GM19395 (cell line): ENCODE measurements at regions not wholly inside any gene's neighbourhood (a gene's known extent, or its start where the extent isn't known, plus 50 kb on each side); places are given as distances from the start of the nearest gene placed in this dataset.
"Not testable (repeated sequence)": the region's sequence is repeated elsewhere in the genome, so short reads cannot be mapped to it uniquely, and the experiment has no call there.

ENCODE experiments used
- ATAC-seq: cut with Tn5 transposase; IDR thresholded peaks from one replicate; pipeline ENCODE4 v1.9.1; 2021; ENCODE audit warnings: mild to moderate bottlenecking, moderate library complexity; ENCODE audit not compliant: unreplicated experiment

GRCh38 chr3:73820896-73821295 is 196.2 kb upstream of the PDZRN3 start:
- not testable (repeated sequence) for ATAC-seq

- ATAC-seq, result no peak
Measured at GRCh38 chr3:73820431-73820830, 195.7 kb upstream of the PDZRN3 start.

GRCh38 chr3:73815966-73816365 is 191.2 kb upstream of the PDZRN3 start:
- no peak for ATAC-seq

DNA sequence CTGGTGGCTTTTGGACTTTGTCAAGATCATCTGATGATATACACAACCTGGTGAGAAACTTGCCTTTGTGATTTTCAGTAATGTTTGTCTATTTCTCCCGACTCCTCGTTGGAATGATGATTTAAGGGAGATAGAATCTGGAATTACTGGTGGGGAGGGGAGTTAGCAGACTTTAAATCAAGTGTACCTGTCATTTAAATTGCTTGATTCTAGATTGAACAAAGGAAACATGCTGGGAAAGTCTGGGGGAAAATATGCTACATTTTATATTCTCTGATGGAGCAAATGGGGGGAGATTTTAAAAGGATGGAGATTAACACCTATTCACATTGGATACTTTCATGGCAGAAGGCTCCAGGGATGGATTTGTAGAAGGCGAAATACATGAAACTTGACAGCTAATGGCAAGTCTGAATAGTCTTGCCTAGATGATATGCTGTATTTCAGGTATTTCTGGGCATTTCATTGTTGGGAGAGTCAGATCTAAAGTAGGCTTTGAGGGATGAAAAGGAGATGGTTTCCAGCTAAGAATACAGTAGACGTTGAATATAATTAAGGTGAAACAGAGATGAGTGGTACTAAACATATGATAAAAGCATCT is 189.1 kb upstream of the PDZRN3 start:
- no peak for ATAC-seq

GRCh38 chr3:73813291-73813690 is 188.6 kb upstream of the PDZRN3 start:
- no peak for ATAC-seq

DNA sequence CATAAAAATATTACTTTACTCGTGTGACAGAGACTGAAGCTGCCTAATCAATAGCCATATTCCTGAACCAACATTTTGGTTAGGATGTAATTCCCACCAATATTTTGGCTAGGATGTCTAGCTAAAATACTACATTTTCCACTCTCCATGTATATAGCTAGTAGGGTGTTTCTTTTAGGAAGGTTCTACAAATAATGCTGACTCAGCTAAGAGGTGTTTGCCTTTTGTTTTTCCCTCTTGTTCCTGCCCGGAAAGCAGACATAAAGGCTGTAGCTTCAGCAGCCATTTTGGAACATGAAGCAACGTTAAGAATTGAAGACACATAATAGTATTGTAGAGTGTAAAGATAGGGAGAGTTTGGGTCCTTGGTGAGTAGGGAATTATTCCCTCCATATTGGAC is 187.3 kb upstream of the PDZRN3 start:
- no peak for ATAC-seq

- no peak for ATAC-seq
Measured at GRCh38 chr3:73808862-73809509, 184.2 kb upstream of the PDZRN3 start.

DNA sequence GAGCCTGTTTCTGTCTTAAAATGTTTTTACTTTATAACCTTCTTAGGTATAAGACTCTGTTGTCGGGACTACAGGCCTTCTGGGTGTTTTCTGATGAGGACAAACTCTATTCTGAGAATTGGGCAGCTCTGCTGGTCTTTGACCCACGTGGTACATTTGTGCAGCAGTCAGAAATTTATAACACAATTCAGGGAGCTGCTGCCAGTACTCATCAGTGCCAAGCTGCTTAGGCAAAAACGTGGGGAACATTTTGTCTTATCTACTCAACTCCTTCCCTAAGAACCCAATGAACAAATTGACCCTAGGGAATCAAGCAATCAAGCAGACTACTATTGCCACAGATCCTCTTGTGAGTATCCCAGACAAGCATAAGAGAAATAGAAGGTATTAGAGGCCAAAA is 180.7 kb upstream of the PDZRN3 start:
- no peak for ATAC-seq

DNA sequence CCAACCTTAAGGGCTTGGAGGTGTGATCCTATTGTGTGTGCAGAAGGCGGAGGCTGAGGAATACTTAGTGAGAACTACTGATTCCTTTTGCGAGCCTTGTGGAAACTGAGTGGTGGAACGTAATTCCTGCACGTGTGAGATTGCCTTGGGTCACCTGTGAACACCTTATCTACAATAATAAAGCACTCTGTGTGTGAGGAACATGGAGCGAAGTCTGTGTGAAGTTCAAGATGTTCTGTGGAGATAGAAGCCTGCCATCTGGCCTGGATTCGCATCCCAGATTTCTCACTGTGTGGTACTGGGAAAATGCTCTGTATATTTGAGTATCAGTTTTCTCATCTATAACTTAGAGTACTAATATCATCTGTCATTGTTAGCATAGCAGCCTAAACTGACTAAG is 179.5 kb upstream of the PDZRN3 start:
- ATAC-seq, result no peak

DNA sequence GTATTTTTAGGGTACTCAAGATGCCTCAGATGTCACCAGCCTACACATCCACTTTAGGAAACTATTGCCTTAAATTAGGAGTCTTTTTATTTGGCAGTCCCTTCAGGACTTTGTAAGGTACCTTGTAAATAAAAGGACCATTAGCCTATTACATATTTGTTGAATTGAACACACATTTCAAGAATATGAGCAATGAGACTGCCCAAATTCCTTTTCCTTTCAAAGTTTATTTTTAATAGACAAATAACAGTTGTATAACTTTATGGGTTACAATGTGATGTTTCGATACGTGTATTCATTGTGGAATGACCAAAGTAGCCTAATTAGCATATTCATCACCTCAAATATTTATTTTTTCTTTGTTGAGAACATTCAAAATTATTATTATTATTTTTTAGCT is 176.7 kb upstream of the PDZRN3 start:
- ATAC-seq, result no peak

- no peak for ATAC-seq
Measured at GRCh38 chr3:73797311-73797710, 172.6 kb upstream of the PDZRN3 start.

DNA sequence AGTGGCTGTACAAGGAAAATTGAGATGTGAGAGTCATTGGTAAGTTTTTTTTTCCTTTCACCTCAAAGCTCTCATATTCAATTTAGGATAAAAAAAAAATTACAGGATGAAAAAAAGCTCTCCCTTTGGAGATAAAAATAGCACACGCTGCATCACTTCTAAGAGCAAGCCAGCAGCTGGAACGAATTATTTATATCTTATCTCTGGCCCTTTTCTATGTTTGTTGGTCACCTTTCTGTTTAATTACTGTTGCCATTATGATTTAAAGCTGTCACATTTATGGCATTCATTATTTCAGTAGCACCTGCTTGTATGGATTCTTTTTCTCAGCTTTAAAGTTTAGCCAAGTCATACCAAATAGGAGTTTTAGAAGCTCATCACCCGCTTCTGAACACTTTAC is 171.6 kb upstream of the PDZRN3 start:
- ATAC-seq, result no peak

DNA sequence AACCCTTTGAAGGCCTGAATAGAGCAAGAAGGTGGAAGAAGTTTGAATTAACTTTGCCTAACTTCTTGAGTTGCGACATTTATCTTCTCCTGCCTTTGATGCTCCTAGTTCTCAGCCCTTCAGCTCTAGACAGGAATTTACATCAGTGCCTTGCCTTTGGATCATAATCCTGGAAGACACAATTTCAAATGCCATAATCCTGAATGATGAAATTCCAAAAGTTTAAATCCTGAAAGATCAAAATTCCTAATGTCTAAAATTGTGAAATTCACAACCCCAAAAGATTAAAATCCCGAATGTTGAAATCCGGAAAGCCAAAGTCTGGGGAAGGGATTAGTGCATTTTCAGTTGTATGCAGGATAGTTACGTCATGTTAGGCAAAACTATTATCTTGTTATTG is 166.6 kb upstream of the PDZRN3 start:
- ATAC-seq, result no peak

DNA sequence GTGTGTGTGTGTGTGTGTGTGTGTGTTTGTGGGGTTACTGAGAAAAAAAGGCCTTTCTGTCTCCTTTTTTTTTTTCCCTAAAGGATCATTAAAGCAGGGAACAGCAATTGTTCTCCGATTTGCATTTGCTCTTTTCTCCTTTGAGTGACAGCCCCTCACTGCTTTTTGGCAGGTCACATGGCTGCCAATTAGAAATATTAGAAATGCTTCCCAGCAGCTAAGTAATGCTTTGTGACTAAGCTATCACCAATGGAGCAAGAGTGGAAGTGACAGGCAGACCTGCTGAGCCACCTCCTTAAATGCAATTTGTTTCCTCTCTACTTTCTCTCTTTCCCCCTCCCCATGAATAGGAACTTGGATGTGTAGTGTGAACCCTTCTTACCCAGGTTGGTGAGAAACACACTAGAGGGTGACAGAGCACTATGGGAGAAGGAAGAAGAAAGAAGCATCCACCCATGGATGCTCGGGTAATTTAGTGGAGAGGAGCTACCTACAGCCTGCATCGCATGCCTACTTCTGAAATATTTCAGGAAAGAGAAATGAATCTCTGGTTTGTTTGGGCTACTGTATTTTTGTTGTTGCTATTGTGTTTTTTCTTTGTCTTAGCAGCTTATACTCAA is 165.2 kb upstream of the PDZRN3 start:
- ATAC-seq, result no peak

- ATAC-seq, result no peak
Measured at GRCh38 chr3:73787620-73788019, 162.9 kb upstream of the PDZRN3 start.

DNA sequence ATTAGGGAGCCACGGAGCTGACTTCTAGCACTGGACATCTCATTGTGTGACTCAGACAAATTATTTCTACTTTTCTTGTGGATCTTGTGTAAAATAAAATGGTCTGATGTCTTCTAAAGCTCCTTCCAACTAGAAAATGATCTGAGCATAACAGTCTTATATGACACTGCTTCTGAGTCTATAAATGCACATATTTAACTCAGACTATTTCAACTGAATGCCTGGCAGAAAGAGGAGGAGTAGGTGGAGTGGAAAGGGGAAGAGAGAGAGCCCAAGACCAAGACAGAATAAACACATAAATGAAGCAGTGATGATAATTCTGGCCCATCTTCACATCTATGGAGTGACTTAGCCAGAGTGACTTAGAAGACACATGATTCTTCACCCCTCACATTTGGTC is 162.3 kb upstream of the PDZRN3 start:
- ATAC-seq, result no peak

DNA sequence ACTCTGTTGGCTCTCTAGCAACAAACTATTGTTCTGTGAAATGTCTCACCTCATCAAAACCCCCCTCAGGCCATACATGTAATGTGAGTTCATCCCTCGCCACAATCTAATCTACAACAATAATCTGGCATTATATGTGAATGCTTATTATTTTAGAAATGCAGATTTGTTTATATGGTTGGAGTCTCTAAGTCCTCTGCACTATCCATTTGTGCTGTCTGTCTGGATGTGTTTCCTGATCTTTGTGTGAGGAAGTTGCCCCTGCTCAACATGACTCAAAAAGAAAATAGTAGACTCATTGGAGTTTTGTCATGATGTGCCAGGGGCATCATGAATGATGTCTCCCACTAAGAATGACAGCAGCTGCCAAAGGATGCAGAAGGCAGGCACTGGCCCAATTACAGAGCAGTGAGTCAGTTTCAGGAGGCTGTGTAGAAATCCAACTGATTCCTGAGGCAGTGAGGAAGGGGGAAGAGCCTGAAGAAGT is 161.6 kb upstream of the PDZRN3 start:
- ATAC-seq, result no peak

DNA sequence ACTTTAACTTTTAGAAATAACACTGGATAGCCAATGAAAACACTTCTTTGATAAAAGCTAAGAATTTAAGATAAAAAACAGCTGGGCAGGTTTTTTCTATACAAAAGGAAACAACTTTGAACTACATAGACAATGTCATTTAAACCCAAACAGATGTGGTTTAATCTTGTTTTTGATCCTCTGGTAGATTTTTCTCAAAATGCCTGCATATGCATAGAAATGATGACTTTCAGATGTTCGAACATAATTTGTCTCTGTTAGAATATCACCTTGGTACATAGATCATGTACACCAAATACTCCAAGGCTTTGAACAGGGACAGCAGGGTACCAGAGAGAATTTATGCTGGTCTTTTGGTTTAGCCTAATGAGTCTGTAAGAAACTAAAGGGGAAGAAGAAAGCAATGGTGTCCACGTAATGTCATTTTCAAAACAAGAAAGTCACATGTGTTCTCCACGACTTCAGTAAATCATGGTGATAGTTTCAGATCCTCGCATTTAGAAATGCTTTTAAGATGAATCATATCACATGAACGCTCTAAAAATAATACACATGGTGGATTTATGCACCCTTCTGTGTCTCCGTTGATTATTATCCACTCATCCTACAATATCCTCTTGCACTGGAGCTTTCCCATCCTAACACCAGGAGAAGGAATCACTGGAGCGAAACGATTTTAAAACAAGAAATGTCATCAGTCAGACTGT is 160.1 kb upstream of the PDZRN3 start:
- ATAC-seq, result no peak

- ATAC-seq, result no peak
Measured at GRCh38 chr3:73783811-73784210, 159.1 kb upstream of the PDZRN3 start.

GRCh38 chr3:73781541-73781940 is 156.8 kb upstream of the PDZRN3 start:
- no peak for ATAC-seq

GRCh38 chr3:73774645-73775044 is 149.9 kb upstream of the PDZRN3 start:
- ATAC-seq, result no peak

GRCh38 chr3:73773233-73773632 is 148.5 kb upstream of the PDZRN3 start:
- ATAC-seq, result no peak
